Medulla oblongata (tissue), 1 donor: ENCODE measurements at regions not wholly inside any gene's neighbourhood (a gene's known extent, or its start where the extent isn't known, plus 50 kb on each side); places are given as distances from the start of the nearest gene placed in this dataset.

ENCODE experiments used
- DNase-seq: peaks from one replicate; pipeline ENCODE4 v3.0.0-alpha.2; 2015; ENCODE audit errors: extremely low spot score

DNA sequence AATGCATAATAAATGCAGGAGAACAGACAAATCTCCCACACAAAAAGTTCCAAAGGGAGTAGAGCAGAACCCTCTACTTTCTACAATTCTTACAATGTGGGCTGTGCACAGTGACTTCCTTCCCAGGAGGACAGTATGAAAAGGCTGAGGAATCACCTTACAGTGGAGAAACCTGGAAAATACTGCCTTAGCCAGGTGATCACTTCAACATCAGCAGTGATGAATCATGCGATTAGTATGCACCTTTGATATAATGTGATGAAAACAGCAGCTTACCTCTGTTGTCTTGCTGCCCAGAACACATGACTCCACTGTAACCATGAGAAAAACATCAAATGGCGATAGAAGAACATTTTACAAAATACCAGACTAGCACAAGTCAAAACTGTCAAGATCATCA, 329.7 kb upstream of the POM121L12 start:
- no peak for DNase-seq

DNA sequence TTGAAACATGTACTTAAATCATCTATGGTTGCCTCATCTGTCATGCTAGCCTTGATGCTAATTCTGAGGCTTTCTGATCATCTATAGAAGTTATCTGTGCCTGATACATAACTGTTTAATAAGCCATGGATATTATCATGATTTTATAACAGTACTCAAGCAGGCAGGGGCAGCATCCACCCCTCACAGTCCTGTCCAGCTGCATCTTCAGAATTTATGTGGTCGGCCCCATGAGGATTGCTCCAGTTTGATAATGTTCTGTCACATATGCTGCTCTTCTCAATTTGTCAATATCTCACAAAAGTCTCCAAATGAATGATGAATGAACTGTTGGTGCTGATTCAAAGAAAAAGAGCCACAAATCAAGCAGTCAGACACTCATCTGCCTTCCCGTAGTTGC, 335.1 kb upstream of the POM121L12 start:
- no peak for DNase-seq

DNA sequence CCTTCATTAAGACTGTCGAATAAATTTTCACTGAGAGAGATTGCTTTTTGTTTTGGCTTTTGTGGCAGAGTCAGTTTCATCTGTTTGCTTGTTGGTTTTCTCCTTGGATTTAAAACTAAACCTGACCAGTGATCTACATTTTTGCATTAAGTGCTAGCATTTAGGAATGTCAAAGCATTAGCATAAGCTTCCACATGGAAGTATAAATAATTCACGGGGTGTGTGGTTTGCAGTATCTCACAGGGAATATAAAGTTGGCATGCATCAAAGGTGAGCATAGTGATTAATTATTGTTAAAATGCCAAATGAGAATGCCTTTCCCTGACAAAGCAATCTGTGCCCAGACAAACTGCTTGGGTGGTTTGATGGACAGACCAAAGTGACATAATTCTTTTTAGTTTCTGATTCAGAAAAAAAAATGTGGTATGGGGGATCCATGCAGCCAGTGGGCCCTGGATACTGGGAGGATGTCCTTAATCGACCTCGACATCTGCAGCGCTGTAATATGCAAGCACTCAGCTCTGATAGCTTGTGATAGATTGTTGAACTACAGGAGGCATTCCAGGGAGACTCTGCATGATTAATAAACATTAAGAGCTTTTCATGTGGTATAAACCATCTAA, 339.3 kb upstream of the POM121L12 start:
- no peak for DNase-seq

GRCh38 chr7:52691257-52691656, 344.2 kb upstream of the POM121L12 start:
- DNase-seq = no peak

- DNase-seq = no peak
Measured at GRCh38 chr7:52689912-52690311, 345.5 kb upstream of the POM121L12 start.

DNA sequence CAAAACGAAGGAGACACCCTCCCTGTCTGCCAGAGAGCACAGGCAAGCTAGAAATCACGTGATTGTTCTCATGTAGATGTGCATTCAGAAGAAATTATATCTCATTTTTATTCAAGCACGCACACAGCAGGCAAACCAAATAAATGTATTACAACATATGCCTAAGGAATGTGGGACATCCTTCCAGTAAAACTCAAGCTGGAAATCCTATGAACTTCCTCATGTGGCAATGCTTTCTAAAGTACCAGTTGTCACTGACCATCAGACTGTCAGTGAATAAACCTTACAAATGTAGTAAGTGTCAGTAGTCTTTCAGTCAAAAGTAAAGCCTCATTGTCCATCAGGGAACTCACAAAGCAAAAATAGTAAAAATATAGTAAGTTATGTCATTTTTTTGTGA, 350.1 kb upstream of the POM121L12 start:
- no peak for DNase-seq

- no peak for DNase-seq
Measured at GRCh38 chr7:52684388-52684787, 351.0 kb upstream of the POM121L12 start.

DNA sequence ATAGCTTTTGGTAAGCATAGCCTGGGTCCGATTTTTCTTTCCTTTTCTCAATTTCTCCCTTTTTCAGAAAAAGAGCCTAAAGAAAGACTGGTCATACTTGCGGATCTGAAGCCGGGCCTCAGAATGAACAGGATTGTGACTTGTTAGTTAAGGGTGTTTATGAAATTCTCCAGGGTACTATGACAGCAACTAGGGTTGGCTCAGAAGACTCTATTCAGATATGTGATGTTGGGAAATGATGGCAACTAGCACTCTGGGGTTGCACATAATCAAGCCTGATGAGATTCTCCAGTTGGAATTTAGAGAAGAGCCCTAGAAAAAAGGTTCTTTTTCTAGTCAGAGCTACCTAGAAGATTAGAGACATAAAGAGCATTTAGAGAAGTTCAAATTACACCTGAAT, 352.4 kb upstream of the POM121L12 start:
- DNase-seq = no peak

DNA sequence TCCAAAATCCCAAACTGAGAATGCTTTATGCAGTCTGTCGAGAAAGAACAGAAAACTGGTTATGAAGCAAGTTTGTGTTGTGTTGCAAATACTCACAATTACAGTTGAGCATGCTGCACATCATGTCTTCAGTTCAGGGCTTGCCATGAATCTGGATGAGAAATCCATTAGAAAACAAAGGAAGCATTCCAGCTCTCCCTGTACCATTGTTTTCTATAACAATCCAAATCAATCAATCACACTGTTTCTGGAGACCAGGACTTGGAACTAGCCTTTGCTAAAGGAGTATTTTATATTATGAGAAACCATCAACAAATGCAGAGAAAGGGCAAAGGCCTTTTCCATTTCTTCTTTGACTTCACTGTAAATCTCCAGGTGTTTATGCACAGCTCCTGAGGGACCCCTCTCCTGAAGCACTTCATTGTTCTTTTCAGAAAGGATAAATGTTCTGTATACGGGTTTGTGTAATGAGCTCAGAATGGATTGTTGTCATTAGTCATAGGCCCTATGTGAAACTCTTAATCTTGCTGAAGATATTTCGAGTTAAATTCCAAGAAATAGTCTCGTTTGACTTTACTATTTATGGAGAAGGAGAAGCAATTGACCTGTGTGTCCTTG, 364.7 kb upstream of the POM121L12 start:
- no peak for DNase-seq

GRCh38 chr7:52669031-52669430, 366.4 kb upstream of the POM121L12 start:
- DNase-seq = no peak

DNA sequence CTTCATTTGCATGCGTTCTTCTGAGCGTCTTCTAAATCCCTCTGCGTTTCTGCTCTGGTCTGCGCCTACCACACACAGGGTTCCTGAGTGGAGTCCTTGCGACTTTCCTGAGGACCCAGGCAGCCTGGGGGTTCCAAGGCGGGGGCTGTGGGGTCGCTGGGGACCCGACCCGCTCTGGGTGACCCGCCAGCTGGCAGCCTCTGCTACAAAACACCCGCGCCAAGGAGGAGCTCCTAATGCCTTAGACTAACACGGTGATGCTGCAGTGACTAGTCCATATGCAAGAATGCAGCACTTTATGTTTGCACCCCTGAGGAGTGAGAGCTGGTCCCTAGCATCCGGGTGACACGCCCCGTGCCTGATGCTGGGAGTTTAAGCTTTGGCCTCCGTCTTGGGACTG, 367.0 kb upstream of the POM121L12 start:
- no peak for DNase-seq

DNA sequence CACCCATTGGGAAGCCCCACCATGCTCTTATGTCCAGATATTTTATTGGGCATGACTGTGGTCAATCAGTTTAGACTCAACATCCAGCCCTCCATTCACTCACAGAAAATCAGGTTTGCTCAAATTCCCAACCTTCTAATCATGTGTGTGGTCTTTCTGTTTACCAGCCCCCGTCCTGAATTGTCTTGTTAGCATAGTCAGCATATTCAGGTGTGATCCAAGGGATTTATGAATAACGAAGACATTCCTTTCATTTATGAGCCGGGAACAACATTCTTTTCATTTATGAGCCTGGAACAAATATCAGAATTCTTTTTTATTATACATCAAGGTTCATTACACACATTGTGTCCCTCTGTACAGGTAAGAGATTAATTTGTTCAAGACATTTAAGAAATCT, 376.3 kb upstream of the POM121L12 start:
- no peak for DNase-seq

DNA sequence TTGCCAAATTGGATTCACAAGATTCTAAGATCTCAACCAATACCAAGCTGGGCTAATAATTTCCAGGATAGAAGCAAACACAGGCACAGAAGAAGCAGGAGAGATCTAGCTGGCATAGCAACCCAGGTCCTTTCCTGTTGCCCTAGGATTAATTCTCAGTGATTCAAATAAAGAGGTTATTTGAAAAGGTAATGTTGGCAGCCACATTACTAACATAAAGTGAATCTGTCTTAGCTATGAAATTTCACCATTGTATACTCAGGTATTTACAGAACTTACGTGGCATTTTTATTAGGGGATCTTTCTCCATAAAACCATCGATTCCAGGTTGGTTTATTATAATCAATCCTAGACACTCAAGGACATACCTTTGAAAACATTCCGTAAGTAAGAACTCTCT, 379.3 kb upstream of the POM121L12 start:
- no peak for DNase-seq

- DNase-seq = no peak
Measured at GRCh38 chr7:52652621-52653020, 382.8 kb upstream of the POM121L12 start.

DNA sequence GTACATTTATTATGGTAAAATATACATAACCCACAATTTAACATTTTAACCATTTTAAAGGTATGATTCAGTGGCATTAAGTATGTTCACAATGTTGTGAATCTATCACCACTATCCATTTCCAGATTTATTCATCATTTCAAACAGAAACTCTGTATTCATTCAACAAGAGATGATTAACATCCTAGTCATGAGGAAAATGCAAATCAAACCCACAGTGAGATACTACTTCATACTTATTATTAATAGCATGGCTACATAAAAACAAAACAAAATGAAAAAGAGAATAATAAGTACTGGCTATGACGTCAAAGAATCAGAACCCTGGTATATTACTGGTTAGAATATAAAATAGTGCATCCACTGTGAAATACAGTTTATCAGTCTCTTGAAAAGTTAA, 386.6 kb upstream of the POM121L12 start:
- no peak for DNase-seq

DNA sequence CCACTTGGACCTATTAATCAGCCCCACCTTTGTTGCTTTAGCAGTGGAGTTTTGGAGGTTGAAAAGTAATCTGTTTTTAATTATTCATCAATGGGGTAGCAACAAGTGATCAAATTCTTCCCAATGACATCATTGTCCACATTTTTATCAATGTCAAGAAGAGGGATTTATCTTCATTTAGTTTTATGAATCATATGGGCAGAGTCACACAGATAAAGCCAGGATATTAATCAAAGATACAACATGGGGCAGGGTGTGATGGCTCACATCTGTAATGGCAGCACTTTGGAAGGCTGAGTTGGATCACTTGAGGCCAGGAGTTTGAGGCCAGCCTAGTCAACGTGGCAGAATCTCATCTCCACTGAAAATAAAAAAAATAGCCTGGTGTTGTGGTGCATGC, 388.4 kb upstream of the POM121L12 start:
- DNase-seq = no peak

GRCh38 chr7:52639981-52640380, 395.5 kb upstream of the POM121L12 start:
- no peak for DNase-seq

DNA sequence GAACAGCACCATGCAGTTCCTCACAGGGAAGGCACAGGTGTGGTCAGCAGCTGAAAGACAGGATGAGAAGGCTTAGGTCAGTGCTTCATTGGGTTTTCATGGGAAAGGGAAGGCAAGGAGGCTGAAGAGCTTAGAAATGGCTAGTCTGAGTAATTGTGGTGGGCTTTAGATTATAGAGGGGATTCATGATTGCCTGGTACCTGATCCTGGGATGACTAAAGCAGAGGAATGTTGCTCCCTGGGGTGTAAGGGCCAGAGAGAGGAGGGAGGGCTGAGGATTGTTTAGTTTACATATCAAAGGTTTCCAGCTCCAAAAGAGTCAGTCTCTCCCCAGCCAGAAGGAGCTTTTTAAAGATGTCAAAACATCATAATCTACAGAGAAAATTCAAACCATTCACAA, 396.3 kb upstream of the POM121L12 start:
- no peak for DNase-seq

DNA sequence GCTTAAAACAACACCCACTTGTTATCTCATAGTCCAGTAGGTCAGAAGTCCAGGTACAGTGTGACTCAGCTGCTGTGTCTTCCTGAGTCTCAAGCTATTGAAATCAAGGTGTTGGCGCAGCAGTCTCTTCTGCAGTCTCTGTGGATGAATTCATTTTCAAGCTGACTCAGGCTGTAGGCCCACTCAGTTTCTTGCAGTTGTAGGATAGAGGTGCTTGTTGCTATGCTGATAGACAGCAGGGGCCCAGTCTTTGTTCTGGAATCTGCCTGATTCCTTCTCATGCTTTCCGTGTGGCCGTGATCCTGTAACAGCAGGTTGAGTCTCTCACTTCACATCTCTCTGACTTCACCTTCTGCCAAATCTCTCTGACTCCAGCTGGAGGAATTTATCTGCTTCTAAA, 400.4 kb upstream of the POM121L12 start:
- DNase-seq = no peak

- DNase-seq = no peak
Measured at GRCh38 chr7:52620849-52621248, 414.6 kb upstream of the POM121L12 start.

DNA sequence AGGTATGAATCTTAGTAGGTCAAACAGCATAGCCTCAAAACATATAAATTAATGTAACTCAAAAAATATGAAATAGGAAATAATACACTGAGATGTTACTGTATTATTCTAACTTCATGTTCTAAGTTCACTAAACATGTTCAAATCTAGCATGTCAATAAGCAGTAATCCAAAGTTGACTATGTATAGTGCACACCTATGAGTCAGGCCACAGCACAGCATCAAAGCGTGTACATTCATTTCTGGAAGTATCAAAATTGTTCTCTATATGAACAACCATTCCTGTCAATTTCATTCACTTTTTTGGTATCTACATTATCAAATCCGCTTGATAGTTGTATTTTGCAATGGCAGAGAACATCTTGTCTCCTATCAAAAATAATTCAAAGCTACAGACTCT, 418.9 kb upstream of the POM121L12 start:
- DNase-seq = no peak

DNA sequence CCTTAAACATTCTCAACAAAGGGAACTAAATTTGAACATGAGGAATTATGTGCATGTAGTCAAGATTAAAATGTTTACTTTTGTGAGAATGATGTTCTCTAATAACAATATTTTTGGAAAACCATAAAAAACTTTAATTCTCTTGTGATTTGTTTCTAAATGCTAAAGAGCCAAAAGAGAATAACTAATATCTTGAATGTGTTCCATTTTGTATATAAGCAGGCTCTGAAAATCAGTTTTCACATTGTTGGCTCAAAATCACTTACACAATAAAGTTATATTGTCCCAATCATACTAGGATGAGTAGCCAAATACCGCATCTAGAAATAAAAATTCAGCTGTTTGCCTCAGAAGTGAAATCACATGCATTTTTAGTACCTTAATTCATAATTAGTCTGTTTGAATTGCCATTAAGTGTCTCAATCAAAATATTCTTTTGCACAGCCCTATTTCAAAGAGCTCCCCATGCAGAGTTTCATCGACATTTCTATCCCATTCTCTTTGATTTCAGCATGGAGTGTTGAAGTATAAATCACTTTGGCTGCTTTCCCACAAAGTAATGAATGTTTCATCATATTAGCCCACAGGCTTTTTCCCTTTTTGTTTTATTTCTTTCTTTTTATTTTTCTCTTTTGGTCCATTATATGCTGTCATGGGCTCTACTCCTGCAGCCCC, 420.3 kb upstream of the POM121L12 start:
- DNase-seq = no peak

DNA sequence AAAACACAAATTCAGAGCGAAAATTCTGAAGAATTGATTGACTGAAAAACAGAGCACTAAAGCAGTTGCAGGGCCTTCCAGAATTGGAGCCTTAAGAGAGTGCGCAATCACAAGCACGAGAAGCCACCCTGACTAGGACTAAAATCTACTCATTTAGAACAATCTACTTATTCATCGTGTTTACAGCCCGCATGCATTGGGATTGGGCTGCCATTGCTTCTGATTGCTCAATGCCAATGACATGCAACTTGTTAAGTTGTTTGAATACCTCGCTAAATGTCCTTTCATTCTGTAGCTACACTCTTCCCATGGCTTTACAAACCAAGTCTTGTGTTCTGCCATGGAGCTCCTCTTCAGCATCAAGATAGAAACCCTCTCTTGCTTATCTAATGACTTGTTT, 425.9 kb upstream of the POM121L12 start:
- DNase-seq = no peak

GRCh38 chr7:52592698-52593097, 442.7 kb upstream of the POM121L12 start:
- DNase-seq = no peak
